CD4-positive, alpha-beta T cell (primary cell): ENCODE measurements at regions not wholly inside any gene's neighbourhood (a gene's known extent, or its start where the extent isn't known, plus 50 kb on each side); places are given as distances from the start of the nearest gene placed in this dataset.

Experiments used
- ATAC-seq: fragments of 200-7000 bp; cut with Tn5 transposase; one replicate; pipeline ENCODE4 v1.10.0; 2022; ENCODE audit warnings: mild to moderate bottlenecking; ENCODE audit not compliant: poor library complexity
- CTCF ChIA-PET: fragments of 350-600 bp; sonication (Branson Sonifier 250); formaldehyde crosslinking; loops from one replicate; lab custom pipeline; 2021; ENCODE audit warnings: antibody characterized with exemption, inconsistent platforms; lab: Charles Lee
- POLR2A ChIA-PET: fragments of 350-600 bp; sonication (Branson Sonifier 250); formaldehyde crosslinking; loops from one replicate; lab custom pipeline; 2021; ENCODE audit warnings: antibody characterized with exemption, inconsistent platforms; lab: Charles Lee
- DNase-seq, 14 experiments: peaks; one replicate each; pipeline ENCODE4 v3.0.0-alpha.2; 2013 to 2020; ENCODE audit warnings: mixed read lengths in 2 of 14
- H3K27ac ChIP-seq, 2 donors: one replicate each; pipeline versions ENCODE4 v1.5.1 to v1.7.0; 2013; ENCODE audit warnings: low read length in 2 of 2, low read depth in 1 of 2, mild to moderate bottlenecking in 1 of 2
- H3K27me3 ChIP-seq, 2 experiments: 1 replicate in 1 of 2; 2 replicates in 1 of 2; pipeline versions ENCODE4 v1.6.1 to v1.7.0; 2013; ENCODE audit warnings: low read length in 2 of 2, control low read depth in 1 of 2, mild to moderate bottlenecking in 1 of 2, moderate library complexity in 1 of 2; ENCODE audit not compliant: insufficient read depth in 2 of 2, control insufficient read depth in 1 of 2
- H3K36me3 ChIP-seq: one replicate; pipeline ENCODE4 v1.6.1; 2013; ENCODE audit warnings: low read length, control low read depth; ENCODE audit not compliant: insufficient read depth
- H3K4me1 ChIP-seq: one replicate; pipeline ENCODE4 v1.6.1; 2013; ENCODE audit warnings: low read length, control low read depth; ENCODE audit not compliant: insufficient read depth
- H3K4me3 ChIP-seq: one replicate; pipeline ENCODE4 v1.5.1; 2013; ENCODE audit warnings: mild to moderate bottlenecking, low read length, moderate library complexity
- H3K9me3 ChIP-seq, 2 experiments: 1 replicate in 1 of 2; 2 replicates in 1 of 2; pipeline versions ENCODE4 v1.6.1 to v1.7.0; 2013; ENCODE audit warnings: low read length in 2 of 2, mild to moderate bottlenecking in 2 of 2, control low read depth in 1 of 2, moderate library complexity in 1 of 2; ENCODE audit not compliant: control insufficient read depth in 1 of 2, insufficient read depth in 1 of 2
- H3K27ac Mint-ChIP-seq: one replicate; pipeline ENCODE4 v1.8.0; 2020; ENCODE audit warnings: mixed read lengths
- H3K27me3 Mint-ChIP-seq: one replicate; pipeline ENCODE4 v1.8.0; 2021; ENCODE audit warnings: mixed read lengths
- H3K36me3 Mint-ChIP-seq: one replicate; pipeline ENCODE4 v1.8.0; 2021; ENCODE audit warnings: low read depth, mixed read lengths
- H3K4me1 Mint-ChIP-seq: one replicate; pipeline ENCODE4 v1.8.0; 2021; ENCODE audit warnings: low read depth, mixed read lengths
- H3K4me3 Mint-ChIP-seq: one replicate; pipeline ENCODE4 v1.8.0; 2020; ENCODE audit warnings: mild to moderate bottlenecking, mixed read lengths
- H3K9me3 Mint-ChIP-seq: one replicate; pipeline ENCODE4 v1.8.0; 2020; ENCODE audit warnings: mixed read lengths
- intact Hi-C, 2 experiments: fragments of 100-400 bp; cut with DNase I in 1 of 2; cut with micrococcal nuclease in 1 of 2; formaldehyde crosslinking; loops; one replicate each; pipeline versions ENCODE4 v1.15.1 to v1.9.0; 2023 to 2025; cut with DNase I, micrococcal nuclease
- TF ChIP-seq, protein P1 (sequence below): fragments of 200-600 bp; IDR thresholded peaks from one replicate; pipeline ENCODE4 v1.8.0; 2022; ENCODE audit warnings: antibody characterized with exemption, mild to moderate bottlenecking

- no peaks in the 10 kb centered on the region for H3K9me3 Mint-ChIP-seq
- intact Hi-C loops = no loop called here
- no peaks in the 10 kb centered on the region for H3K9me3 ChIP-seq
- no peak overlapping the region for H3K4me3 ChIP-seq
- H3K27ac Mint-ChIP-seq = no peak overlapping the region
- no peaks in the 10 kb centered on the region for H3K36me3 ChIP-seq
- no peaks in the 10 kb centered on the region for H3K27me3 ChIP-seq
- ChIA-PET POLR2A (no interaction called here), CTCF (no interaction called here)
- TF ChIP-seq, protein P1, sequence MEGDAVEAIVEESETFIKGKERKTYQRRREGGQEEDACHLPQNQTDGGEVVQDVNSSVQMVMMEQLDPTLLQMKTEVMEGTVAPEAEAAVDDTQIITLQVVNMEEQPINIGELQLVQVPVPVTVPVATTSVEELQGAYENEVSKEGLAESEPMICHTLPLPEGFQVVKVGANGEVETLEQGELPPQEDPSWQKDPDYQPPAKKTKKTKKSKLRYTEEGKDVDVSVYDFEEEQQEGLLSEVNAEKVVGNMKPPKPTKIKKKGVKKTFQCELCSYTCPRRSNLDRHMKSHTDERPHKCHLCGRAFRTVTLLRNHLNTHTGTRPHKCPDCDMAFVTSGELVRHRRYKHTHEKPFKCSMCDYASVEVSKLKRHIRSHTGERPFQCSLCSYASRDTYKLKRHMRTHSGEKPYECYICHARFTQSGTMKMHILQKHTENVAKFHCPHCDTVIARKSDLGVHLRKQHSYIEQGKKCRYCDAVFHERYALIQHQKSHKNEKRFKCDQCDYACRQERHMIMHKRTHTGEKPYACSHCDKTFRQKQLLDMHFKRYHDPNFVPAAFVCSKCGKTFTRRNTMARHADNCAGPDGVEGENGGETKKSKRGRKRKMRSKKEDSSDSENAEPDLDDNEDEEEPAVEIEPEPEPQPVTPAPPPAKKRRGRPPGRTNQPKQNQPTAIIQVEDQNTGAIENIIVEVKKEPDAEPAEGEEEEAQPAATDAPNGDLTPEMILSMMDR = no peak
- H3K4me3 Mint-ChIP-seq = no peak overlapping the region
- H3K27me3 Mint-ChIP-seq = no peaks in the 10 kb centered on the region
- H3K4me1 Mint-ChIP-seq = no peaks in the 10 kb centered on the region
- H3K27ac ChIP-seq = no peak overlapping the region
- no peak for DNase-seq
- H3K4me1 ChIP-seq = no peaks in the 10 kb centered on the region
- no peak for ATAC-seq
- H3K36me3 Mint-ChIP-seq = no peaks in the 10 kb centered on the region
Observed at GRCh38 chr19:31145007-31145406, 204.2 kb downstream of the TSHZ3 start.

DNA sequence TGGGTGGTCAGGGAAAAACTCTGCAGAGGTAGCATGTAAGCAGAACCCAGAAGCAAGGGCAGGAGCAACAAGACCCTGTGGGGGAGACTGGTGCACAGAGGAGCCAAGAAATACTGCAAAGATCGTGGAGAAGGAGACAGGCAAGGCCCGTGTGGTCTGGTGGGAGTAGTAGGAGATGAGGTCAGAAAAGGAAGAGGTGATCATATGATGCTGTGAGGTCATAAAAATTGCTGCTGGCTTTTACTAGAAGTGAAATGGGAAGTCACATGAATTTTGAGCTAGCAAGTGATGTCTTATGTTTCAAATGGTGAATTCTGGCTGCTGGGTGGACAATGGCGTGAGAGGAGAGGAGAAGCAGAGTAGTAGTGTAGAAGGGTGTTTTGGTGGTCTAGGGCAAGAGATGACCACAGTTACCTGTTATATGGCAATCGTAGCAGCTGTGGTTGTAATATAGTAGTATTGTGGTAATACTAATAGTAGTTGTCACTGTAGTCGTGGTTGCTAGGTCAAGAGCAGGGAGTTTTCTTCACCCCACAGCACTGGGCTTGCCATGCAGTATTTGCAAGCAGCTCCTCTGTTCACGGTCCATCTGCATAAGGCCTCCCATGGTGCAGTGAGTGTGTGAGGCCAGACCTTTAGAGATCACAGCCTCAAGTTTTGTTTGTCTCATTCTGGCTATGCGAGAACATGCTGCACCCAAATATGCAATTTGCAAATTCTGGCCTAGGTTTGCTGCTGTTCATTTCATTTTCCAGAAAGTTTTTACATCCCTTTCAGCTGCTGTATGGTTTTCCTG is 205.0 kb downstream of the TSHZ3 start:
- Histone ChIP-seq H3K27ac (no peak overlapping the region), H3K9me3 (no peaks in the 10 kb centered on the region), H3K36me3 (no peaks in the 10 kb centered on the region), H3K4me1 (no peaks in the 10 kb centered on the region), H3K4me3 (no peak overlapping the region), H3K27me3 (no peaks in the 10 kb centered on the region)
- Mint-ChIP-seq H3K9me3 (no peaks in the 10 kb centered on the region), H3K27me3 (no peaks in the 10 kb centered on the region), H3K36me3 (no peaks in the 10 kb centered on the region), H3K27ac (no peak overlapping the region), H3K4me1 (no peaks in the 10 kb centered on the region), H3K4me3 (no peak overlapping the region)
- no peak for ATAC-seq
- POLR2A ChIA-PET = no interaction called here
- intact Hi-C loops = no loop called here
- TF ChIP-seq, protein P1 = no peak
- CTCF ChIA-PET = no interaction called here
- no peak for DNase-seq

- no peaks in the 10 kb centered on the region for H3K36me3 ChIP-seq
- no peak for ATAC-seq
- no peaks in the 10 kb centered on the region for H3K27me3 ChIP-seq
- TF ChIP-seq, protein P1 = no peak
- POLR2A ChIA-PET = no interaction called here
- Mint-ChIP-seq H3K9me3 (no peaks in the 10 kb centered on the region), H3K4me1 (no peaks in the 10 kb centered on the region), H3K4me3 (no peak overlapping the region), H3K27me3 (peaks cover 7% of the 10 kb centered on the region), H3K36me3 (no peaks in the 10 kb centered on the region), H3K27ac (no peak overlapping the region)
- no peaks in the 10 kb centered on the region for H3K9me3 ChIP-seq
- intact Hi-C loops = no loop called here
- no peak overlapping the region for H3K27ac ChIP-seq
- DNase-seq = no peak
- CTCF ChIA-PET = no interaction called here
- H3K4me3 ChIP-seq = no peak overlapping the region
- H3K4me1 ChIP-seq = no peaks in the 10 kb centered on the region
Observed at GRCh38 chr19:31141301-31141700, 207.9 kb downstream of the TSHZ3 start.
